ENCODE measurements at regions not wholly inside any gene's neighbourhood (a gene's known extent, or its start where the extent isn't known, plus 50 kb on each side); places are given as distances from the start of the nearest gene placed in this dataset.

GRCh38 chr7:120041798-120042197 is 231.2 kb upstream of the KCND2 start:
- H3K9me3 ChIP-seq: no peaks in the 10 kb centered on the region
- H3K36me3 ChIP-seq: no peaks in the 10 kb centered on the region
- H3K27ac ChIP-seq: no peak overlapping the region
- H3K27me3 ChIP-seq: no peaks in the 10 kb centered on the region
- intact Hi-C loops (cut with DNase I): no loop called here
- DNase-seq (ENCODE audit: extremely low spot score in 2 of 2): no peak
- TF ChIP-seq POLR2AphosphoS5 (IDR thresholded peaks at IDR 0.05; ENCODE audit: insufficient read depth in 1 of 2, low read depth in 1 of 2) (no peak), POLR2A (IDR thresholded peaks at IDR 0.05) (no peak)
- TF ChIP-seq, protein P1, sequence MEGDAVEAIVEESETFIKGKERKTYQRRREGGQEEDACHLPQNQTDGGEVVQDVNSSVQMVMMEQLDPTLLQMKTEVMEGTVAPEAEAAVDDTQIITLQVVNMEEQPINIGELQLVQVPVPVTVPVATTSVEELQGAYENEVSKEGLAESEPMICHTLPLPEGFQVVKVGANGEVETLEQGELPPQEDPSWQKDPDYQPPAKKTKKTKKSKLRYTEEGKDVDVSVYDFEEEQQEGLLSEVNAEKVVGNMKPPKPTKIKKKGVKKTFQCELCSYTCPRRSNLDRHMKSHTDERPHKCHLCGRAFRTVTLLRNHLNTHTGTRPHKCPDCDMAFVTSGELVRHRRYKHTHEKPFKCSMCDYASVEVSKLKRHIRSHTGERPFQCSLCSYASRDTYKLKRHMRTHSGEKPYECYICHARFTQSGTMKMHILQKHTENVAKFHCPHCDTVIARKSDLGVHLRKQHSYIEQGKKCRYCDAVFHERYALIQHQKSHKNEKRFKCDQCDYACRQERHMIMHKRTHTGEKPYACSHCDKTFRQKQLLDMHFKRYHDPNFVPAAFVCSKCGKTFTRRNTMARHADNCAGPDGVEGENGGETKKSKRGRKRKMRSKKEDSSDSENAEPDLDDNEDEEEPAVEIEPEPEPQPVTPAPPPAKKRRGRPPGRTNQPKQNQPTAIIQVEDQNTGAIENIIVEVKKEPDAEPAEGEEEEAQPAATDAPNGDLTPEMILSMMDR (IDR thresholded peaks at IDR 0.05): no peak
- no peaks in the 10 kb centered on the region for H3K4me1 ChIP-seq
- H3K4me3 ChIP-seq: no peak overlapping the region

DNA sequence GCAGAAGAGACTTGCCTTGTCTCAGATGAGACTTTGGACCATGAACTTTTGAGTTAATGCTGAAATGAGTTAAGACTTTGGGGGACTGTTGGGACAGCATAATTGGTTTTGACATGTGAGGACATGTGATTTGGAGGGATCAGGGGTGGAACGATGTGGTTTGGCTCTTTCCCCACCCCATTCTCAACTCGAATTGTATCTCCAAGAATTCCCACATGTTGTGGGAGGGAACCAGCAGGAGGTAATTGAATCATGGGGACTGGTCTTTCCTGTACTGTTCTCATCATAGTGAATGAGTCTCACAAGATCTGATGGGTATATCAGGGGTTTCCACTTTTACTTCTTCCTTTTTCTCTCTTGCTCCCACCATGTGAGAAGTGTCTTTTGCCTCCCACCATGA is 229.7 kb upstream of the KCND2 start:
- no peak for TF ChIP-seq POLR2AphosphoS5 (IDR thresholded peaks at IDR 0.05; ENCODE audit: insufficient read depth in 1 of 2, low read depth in 1 of 2)
- no peak for TF ChIP-seq POLR2A (IDR thresholded peaks at IDR 0.05)
- TF ChIP-seq, protein P1 (IDR thresholded peaks at IDR 0.05): no peak

DNA sequence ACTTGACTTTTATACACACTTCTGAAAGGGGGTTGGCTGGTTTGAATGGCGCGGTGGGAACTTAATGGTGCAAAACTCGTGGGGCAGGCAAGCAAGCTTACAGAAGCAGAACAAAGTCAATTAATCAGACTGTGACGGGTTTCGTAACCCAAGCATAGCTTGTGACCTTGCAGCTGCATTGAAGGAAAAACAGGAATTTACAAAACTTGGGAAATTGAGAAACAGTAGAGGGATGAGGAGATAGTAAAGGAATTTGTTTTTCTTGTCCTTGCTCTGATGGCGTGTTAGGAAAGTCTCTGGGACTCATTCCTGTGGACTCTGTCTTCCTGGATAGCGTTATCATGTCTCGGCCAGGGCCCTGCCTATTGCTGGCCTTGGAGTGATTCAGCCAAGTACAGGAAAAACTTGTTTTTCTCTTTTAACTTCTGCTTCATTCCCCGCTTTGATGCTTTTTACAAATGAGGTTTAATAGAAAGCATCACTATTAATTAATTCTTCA is 220.0 kb upstream of the KCND2 start:
- intact Hi-C loops (cut with DNase I): no loop called here
- no peaks in the 10 kb centered on the region for H3K27me3 ChIP-seq
- no peaks in the 10 kb centered on the region for H3K9me3 ChIP-seq
- peak in 1 of 2 donors; percentile 90 for DNase-seq (ENCODE audit: extremely low spot score in 2 of 2)
- H3K27ac ChIP-seq: peak overlapping the region; percentile 69
- peak in 1 of 2 donors; percentile 24 for TF ChIP-seq POLR2AphosphoS5 (IDR thresholded peaks at IDR 0.05; ENCODE audit: insufficient read depth in 1 of 2, low read depth in 1 of 2)
- TF ChIP-seq, protein P1 (IDR thresholded peaks at IDR 0.05): no peak
- no peak for TF ChIP-seq POLR2A (IDR thresholded peaks at IDR 0.05)
- peaks cover 7% of the 10 kb centered on the region for H3K4me1 ChIP-seq
- no peak overlapping the region for H3K4me3 ChIP-seq
- H3K36me3 ChIP-seq: no peaks in the 10 kb centered on the region

More for the DNA sequence above, 229.7 kb upstream of the KCND2 start:
- Histone ChIP-seq H3K4me1 (no peaks in the 10 kb centered on the region), H3K9me3 (no peaks in the 10 kb centered on the region), H3K4me3 (no peak overlapping the region), H3K36me3 (no peaks in the 10 kb centered on the region), H3K27ac (no peak overlapping the region), H3K27me3 (no peaks in the 10 kb centered on the region)
- intact Hi-C loops (cut with DNase I): no loop called here
- DNase-seq (ENCODE audit: extremely low spot score in 2 of 2): no peak

DNA sequence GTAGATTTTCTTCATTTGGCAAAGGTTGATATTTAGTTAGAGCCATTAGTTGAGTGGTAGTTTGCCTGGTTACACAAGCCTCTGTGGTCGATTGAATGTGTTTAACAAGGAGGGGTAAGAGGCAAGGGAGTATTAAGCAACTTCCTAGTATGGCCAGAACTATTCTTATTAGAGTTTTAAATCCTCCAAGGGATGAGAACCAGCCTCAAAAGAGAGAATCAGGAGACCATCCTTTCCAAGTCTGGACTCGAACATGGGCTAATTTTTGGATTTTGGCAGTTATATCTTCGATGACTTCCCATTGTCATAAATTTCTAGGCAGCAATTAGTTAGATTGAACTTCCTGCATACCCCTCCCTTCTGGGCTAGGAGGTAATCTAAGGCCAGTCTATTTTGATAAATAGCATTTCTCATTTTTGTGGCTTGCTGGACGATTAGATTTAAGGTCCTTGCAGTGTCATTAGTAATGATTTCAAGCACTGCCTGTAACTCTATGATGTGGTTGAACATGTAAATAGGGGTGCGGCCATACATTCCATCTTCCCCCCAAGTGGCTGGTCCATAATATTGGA is 219.5 kb upstream of the KCND2 start:
- intact Hi-C loops (cut with DNase I): no loop called here
- no peak for DNase-seq (ENCODE audit: extremely low spot score in 2 of 2)
- TF ChIP-seq, protein P1 (IDR thresholded peaks at IDR 0.05): no peak
- TF ChIP-seq POLR2A (IDR thresholded peaks at IDR 0.05) (no peak), POLR2AphosphoS5 (IDR thresholded peaks at IDR 0.05; ENCODE audit: insufficient read depth in 1 of 2, low read depth in 1 of 2) (no peak)
- no peaks in the 10 kb centered on the region for H3K9me3 ChIP-seq
- peaks cover 7% of the 10 kb centered on the region for H3K4me1 ChIP-seq
- no peaks in the 10 kb centered on the region for H3K27me3 ChIP-seq
- H3K4me3 ChIP-seq: no peak overlapping the region
- peak overlapping the region; percentile 69 for H3K27ac ChIP-seq
- H3K36me3 ChIP-seq: no peaks in the 10 kb centered on the region

GRCh38 chr7:120054376-120055100 is 218.4 kb upstream of the KCND2 start:
- Histone ChIP-seq H3K27me3 (no peaks in the 10 kb centered on the region), H3K4me3 (no peak overlapping the region), H3K4me1 (peaks cover 7% of the 10 kb centered on the region), H3K27ac (peak overlapping the region; percentile 69), H3K36me3 (no peaks in the 10 kb centered on the region), H3K9me3 (no peaks in the 10 kb centered on the region)
- DNase-seq (ENCODE audit: extremely low spot score in 2 of 2): no peak
- intact Hi-C loops (cut with DNase I): no loop called here
- no peak for TF ChIP-seq POLR2A (IDR thresholded peaks at IDR 0.05)
- no peak for TF ChIP-seq POLR2AphosphoS5 (IDR thresholded peaks at IDR 0.05; ENCODE audit: insufficient read depth in 1 of 2, low read depth in 1 of 2)
- TF ChIP-seq, protein P1 (IDR thresholded peaks at IDR 0.05): no peak

All from vagina (tissue), 2 donors.